ENCODE measurements at regions not wholly inside any gene's neighbourhood (a gene's known extent, or its start where the extent isn't known, plus 50 kb on each side); places are given as distances from the start of the nearest gene placed in this dataset.

DNA sequence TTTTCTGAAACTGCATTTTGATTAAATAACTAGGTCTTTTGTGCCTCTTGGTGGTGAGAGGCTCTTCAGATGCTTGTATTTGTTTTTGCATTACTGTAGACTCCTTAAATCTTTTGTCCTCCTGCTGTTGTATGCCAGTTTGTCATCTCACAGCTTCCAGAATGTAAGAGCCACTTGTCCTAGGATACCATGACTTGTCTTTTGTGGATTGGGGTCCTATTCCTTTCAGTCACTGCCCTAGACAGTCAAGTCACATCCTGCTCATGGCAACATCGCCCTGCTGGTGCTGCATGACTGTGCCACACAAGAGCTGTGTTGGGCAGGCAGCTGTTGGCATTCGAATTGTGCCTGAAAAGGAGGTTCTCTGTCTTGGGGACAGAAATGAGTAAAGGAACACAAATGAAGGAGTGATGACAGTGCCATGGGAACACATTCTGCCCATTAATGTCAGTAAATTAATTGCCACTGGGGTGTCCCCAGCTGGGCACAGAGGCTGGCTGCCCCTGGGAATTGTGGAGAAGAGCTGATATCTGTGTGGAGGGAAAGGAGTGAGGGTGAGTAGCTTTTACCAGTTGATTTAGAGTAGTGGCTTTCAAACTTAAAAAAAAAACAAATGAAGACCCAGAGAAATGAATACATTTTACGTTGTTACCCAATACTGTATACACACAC is 140.3 kb downstream of the ARL6IP6 start:
- DNase-seq (ENCODE audit: low spot score): no peak
- TF ChIP-seq, protein P1, sequence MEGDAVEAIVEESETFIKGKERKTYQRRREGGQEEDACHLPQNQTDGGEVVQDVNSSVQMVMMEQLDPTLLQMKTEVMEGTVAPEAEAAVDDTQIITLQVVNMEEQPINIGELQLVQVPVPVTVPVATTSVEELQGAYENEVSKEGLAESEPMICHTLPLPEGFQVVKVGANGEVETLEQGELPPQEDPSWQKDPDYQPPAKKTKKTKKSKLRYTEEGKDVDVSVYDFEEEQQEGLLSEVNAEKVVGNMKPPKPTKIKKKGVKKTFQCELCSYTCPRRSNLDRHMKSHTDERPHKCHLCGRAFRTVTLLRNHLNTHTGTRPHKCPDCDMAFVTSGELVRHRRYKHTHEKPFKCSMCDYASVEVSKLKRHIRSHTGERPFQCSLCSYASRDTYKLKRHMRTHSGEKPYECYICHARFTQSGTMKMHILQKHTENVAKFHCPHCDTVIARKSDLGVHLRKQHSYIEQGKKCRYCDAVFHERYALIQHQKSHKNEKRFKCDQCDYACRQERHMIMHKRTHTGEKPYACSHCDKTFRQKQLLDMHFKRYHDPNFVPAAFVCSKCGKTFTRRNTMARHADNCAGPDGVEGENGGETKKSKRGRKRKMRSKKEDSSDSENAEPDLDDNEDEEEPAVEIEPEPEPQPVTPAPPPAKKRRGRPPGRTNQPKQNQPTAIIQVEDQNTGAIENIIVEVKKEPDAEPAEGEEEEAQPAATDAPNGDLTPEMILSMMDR (IDR thresholded peaks at IDR 0.05): no peak
- Mint-ChIP-seq H3K27ac (ENCODE audit: unreplicated experiment) (no peak overlapping the region), H3K4me1 (ENCODE audit: low read depth) (no peaks in the 10 kb centered on the region), H3K36me3 (ENCODE audit: low read depth) (no peaks in the 10 kb centered on the region), H3K27me3 (ENCODE audit: low read depth) (peaks cover 11% of the 10 kb centered on the region), H3K4me3 (ENCODE audit: unreplicated experiment) (no peak overlapping the region), H3K9me3 (ENCODE audit: low read depth) (peaks cover 4% of the 10 kb centered on the region)

GRCh38 chr2:152846697-152847470 is 128.5 kb downstream of the ARL6IP6 start:
- no peak for DNase-seq (ENCODE audit: low spot score)
- TF ChIP-seq, protein P1 (IDR thresholded peaks at IDR 0.05): no peak
- no peak overlapping the region for H3K4me3 Mint-ChIP-seq (ENCODE audit: unreplicated experiment)
- no peak overlapping the region for H3K27ac Mint-ChIP-seq (ENCODE audit: unreplicated experiment)
- H3K9me3 Mint-ChIP-seq (ENCODE audit: low read depth): peaks cover 3% of the 10 kb centered on the region
- no peaks in the 10 kb centered on the region for H3K27me3 Mint-ChIP-seq (ENCODE audit: low read depth)
- H3K4me1 Mint-ChIP-seq (ENCODE audit: low read depth): no peaks in the 10 kb centered on the region
- H3K36me3 Mint-ChIP-seq (ENCODE audit: low read depth): no peaks in the 10 kb centered on the region

GRCh38 chr2:152835674-152836073 is 117.3 kb downstream of the ARL6IP6 start:
- Mint-ChIP-seq H3K4me1 (ENCODE audit: low read depth) (no peaks in the 10 kb centered on the region), H3K4me3 (ENCODE audit: unreplicated experiment) (no peak overlapping the region), H3K9me3 (ENCODE audit: low read depth) (peaks cover 11% of the 10 kb centered on the region), H3K27me3 (ENCODE audit: low read depth) (peaks cover 11% of the 10 kb centered on the region), H3K27ac (ENCODE audit: unreplicated experiment) (no peak overlapping the region), H3K36me3 (ENCODE audit: low read depth) (peaks cover 2% of the 10 kb centered on the region)
- DNase-seq (ENCODE audit: low spot score): no peak
- TF ChIP-seq, protein P1 (IDR thresholded peaks at IDR 0.05): no peak

- Mint-ChIP-seq H3K36me3 (ENCODE audit: low read depth) (no peaks in the 10 kb centered on the region), H3K27ac (ENCODE audit: unreplicated experiment) (no peak overlapping the region)
- TF ChIP-seq, protein P1 (IDR thresholded peaks at IDR 0.05): no peak
Observed at GRCh38 chr2:152827944-152828343, 109.5 kb downstream of the ARL6IP6 start.

GRCh38 chr2:152826581-152827279 is 108.3 kb downstream of the ARL6IP6 start:
- no peak for DNase-seq (ENCODE audit: low spot score)
- Mint-ChIP-seq H3K4me3 (ENCODE audit: unreplicated experiment) (no peak overlapping the region), H3K9me3 (ENCODE audit: low read depth) (no peaks in the 10 kb centered on the region), H3K27ac (ENCODE audit: unreplicated experiment) (no peak overlapping the region), H3K27me3 (ENCODE audit: low read depth) (peaks cover 4% of the 10 kb centered on the region), H3K36me3 (ENCODE audit: low read depth) (no peaks in the 10 kb centered on the region), H3K4me1 (ENCODE audit: low read depth) (no peaks in the 10 kb centered on the region)
- TF ChIP-seq, protein P1 (IDR thresholded peaks at IDR 0.05): no peak

More at GRCh38 chr2:152827944-152828343, 109.5 kb downstream of the ARL6IP6 start:
- no peak for DNase-seq (ENCODE audit: low spot score)
- H3K9me3 Mint-ChIP-seq (ENCODE audit: low read depth): no peaks in the 10 kb centered on the region
- peaks cover 4% of the 10 kb centered on the region for H3K27me3 Mint-ChIP-seq (ENCODE audit: low read depth)
- no peaks in the 10 kb centered on the region for H3K4me1 Mint-ChIP-seq (ENCODE audit: low read depth)
- H3K4me3 Mint-ChIP-seq (ENCODE audit: unreplicated experiment): no peak overlapping the region
